Left colon (tissue), 2 donors: ENCODE measurements at regions not wholly inside any gene's neighbourhood (a gene's known extent, or its start where the extent isn't known, plus 50 kb on each side); places are given as distances from the start of the nearest gene placed in this dataset.
A peak's percentile ranks its signal among the peaks of the same experiment; 100 is the strongest.

Experiments used
- ATAC-seq: fragments of 200-7000 bp; cut with Tn5 transposase; one replicate; pipeline ENCODE4 v1.9.1; 2020; ENCODE audit warnings: mild to moderate bottlenecking, moderate library complexity
- DNase-seq, 2 donors: peaks; one replicate each; pipeline ENCODE4 v3.0.0-alpha.2; 2020
- intact Hi-C, 2 donors: fragments of 100-400 bp; cut with DNase I in 1 of 2; cut with micrococcal nuclease in 1 of 2; formaldehyde crosslinking; loops; one replicate each; pipeline versions ENCODE4 v1.11.2 to v1.14.0; 2022; cut with DNase I, micrococcal nuclease
- donor health status: DM: no; HTN: no; CAD: no.
- donor health status: DM: yes; HTN: yes; CAD: no.

DNA sequence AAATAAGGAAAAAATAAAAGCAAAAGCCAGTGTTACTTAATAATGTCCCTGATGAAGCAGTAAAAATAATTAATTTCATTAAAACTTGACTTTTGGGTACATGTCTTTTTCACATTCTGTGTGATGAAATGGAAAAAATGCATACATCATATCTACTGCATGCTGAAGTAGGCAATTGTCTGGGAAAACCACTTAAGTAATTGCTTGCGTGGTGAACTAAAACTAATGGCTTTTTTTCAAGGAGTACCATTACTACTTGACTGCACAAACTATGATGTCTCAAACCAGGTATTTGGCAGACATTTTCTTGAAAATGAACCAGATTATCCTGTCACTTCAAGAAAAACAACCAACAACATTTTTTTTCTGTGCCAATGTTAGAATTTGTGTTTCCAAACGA, 91.3 kb upstream of the AKIRIN2 start:
- intact Hi-C loops, result no loop called here
- DNase-seq (no peak), ATAC-seq (no peak)

GRCh38 chr6:87791982-87792381, 89.9 kb upstream of the AKIRIN2 start:
- intact Hi-C loops, result no loop called here
- no peak for ATAC-seq
- no peak for DNase-seq

DNA sequence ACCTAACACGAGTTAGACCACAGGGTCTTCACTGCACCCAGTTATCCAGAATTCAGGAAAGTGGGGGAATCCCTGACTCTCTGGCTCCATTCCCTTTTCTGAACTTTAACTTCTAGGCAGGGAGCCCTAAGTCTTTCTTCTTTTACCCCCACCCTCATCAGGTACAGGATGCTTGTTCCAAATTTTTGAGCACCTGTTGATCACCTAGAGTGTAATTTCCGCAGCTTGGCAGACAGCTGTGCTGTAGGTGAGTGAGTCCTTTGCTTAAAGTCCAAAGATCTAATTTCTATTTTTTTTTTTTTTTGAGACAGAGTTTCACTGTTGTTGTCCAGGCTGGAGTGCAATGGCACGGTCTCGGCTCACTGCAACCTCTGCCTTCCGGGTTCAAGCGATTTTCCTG, 89.5 kb upstream of the AKIRIN2 start:
- DNase-seq, result no peak
- intact Hi-C loops, result no loop called here
- ATAC-seq, result no peak

- DNase-seq (no peak), ATAC-seq (no peak)
- intact Hi-C loops, result no loop called here
These were observed 89.0 kb upstream of the AKIRIN2 start for GRCh38 chr6:87791029-87791428.

GRCh38 chr6:87789900-87790290, 87.9 kb upstream of the AKIRIN2 start:
- intact Hi-C loops, result no loop called here
- no peak for ATAC-seq
- no peak for DNase-seq

DNA sequence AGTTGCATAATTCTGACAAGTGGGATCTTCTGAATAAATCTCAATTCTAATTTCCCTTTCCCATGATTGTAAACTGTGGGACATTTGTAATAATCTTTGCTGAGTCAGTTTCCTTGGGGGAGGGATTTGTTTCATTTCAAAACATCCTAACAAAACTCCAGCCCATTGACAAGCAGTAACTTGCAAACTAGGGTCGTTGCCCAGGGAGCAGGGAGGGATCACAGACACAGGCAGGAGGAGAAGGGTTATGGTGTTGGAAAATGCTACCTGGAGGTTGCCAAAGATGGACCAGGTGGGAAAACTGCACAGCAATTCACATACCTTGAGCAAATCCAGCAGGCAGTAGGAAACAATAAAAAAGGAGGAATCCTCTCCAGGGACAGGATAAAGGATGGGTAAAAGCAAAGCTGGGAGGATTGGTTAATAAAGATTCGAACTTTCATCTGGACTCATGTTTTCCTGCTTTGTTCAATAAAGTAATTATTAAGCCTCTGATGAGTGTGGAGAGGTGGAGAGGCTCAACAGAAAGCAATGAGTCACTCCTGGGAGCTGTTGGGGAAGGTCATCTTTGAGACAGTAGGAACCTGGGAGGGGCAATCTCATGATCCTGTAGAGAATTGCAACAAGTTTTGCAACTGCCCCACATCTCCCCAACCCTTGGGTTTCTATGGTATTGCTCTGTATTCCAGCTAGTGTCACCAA, 87.3 kb upstream of the AKIRIN2 start:
- ATAC-seq, result no peak
- intact Hi-C loops, result no loop called here
- no peak for DNase-seq

- DNase-seq, result no peak
- intact Hi-C loops, result no loop called here
- no peak for ATAC-seq
These were observed 86.1 kb upstream of the AKIRIN2 start for GRCh38 chr6:87788141-87788540.

DNA sequence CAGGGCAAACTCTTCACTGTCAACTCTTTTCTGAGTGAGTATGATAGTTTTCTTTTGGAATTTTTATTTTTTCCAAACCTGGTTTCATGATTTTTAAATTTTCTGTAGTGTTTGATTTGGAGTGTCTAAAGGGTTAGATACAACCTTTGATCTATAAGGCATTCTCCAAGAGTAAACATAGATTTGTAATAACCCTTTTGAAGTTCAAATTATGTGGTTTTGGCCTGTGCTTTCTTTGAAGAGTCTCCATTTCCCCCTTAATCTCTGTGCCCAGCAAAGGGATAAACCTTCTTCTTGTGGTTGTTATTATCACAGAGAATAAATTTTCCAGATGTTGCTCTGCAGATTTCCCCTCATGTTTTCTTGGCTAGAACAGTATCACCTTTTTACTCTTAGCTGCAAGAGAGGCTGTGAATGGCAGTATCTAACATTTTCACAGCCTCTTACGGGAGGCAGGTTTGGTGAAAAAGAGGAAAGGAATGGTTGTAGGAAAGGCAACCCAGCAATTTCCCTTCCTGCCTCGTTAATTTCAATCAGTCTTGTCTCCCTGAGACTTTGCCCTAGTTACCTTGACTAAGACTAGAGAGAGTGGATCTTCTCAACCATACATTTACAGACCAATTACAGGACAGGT, 83.3 kb upstream of the AKIRIN2 start:
- DNase-seq (no peak), ATAC-seq (no peak)
- intact Hi-C loops, result no loop called here

- DNase-seq (no peak), ATAC-seq (no peak)
- intact Hi-C loops, result no loop called here
These were observed 82.7 kb upstream of the AKIRIN2 start for GRCh38 chr6:87784690-87785089.

- intact Hi-C loops, result no loop called here
- ATAC-seq, result peak; percentile 37
- no peak for DNase-seq
These were observed 82.0 kb upstream of the AKIRIN2 start for GRCh38 chr6:87784051-87784450.

GRCh38 chr6:87779542-87779941, 77.5 kb upstream of the AKIRIN2 start:
- ATAC-seq, result no peak
- intact Hi-C loops, result no loop called here
- DNase-seq, result no peak

GRCh38 chr6:87772597-87773530, 70.8 kb upstream of the AKIRIN2 start:
- ATAC-seq (no peak), DNase-seq (no peak)
- intact Hi-C loops, result no loop called here

DNA sequence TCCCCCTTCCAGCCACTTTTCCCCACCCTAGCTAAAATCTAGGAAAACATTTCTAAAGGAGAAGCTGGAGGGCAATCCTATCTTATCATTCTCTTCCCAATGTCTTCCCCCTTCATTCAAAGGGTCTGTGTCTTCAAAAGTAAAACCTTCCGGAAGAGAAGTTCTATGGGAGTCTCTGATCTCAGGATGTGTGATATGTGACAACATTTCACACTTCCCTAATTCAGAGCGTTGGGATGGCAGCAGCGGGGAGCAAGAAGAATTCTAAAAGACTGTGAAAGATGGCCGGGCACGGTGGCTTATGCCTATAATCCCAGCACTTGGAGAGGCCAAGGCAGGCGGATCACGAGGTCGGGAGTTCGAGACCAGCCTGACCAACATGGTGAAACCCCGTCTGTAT, 65.4 kb upstream of the AKIRIN2 start:
- intact Hi-C loops, result no loop called here
- ATAC-seq (no peak), DNase-seq (no peak)

DNA sequence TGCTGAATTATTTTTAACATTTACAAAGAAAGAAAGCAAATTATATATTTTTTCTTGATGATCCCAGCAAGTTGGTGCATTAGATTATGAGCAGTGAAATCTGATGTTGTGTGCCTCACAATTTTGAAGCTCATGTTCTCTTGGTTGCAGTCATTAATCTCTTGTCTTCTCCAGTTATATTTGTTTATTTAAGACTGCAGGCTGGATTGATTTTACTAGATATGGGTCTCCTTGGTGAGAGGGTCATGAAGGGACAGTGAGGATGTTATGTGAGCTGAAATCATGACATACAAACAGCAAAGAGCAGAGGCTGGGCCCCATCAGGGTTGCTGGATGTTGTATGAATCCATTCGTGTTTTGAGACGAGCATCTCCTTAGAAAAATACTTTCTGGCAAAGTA, 64.2 kb upstream of the AKIRIN2 start:
- DNase-seq (no peak), ATAC-seq (no peak)
- intact Hi-C loops, result no loop called here

GRCh38 chr6:87763901-87764300, 61.9 kb upstream of the AKIRIN2 start:
- ATAC-seq (no peak), DNase-seq (no peak)
- intact Hi-C loops, result no loop called here

DNA sequence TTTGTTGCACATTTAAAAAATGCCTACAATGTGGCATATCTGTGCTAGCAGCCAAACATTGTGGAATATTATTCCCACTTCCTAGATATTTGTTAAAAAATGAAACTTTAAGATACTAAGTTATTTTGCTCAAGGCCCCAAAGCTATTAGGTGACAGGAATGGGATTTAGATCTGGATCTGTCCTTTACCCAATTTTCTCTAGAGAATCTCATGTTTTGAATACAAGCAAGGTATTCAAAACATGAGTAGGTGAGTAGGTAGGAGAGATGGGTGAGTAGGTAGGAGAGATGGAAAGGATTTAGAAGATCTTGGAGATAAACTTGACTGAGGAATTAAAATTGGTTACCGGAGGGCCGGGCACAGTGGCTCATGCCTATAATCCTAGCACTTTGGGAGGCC, 61.2 kb upstream of the AKIRIN2 start:
- intact Hi-C loops, result no loop called here
- DNase-seq (no peak), ATAC-seq (no peak)

- DNase-seq, result no peak
- intact Hi-C loops, result no loop called here
- no peak for ATAC-seq
These were observed 60.1 kb upstream of the AKIRIN2 start for GRCh38 chr6:87762116-87762515.

DNA sequence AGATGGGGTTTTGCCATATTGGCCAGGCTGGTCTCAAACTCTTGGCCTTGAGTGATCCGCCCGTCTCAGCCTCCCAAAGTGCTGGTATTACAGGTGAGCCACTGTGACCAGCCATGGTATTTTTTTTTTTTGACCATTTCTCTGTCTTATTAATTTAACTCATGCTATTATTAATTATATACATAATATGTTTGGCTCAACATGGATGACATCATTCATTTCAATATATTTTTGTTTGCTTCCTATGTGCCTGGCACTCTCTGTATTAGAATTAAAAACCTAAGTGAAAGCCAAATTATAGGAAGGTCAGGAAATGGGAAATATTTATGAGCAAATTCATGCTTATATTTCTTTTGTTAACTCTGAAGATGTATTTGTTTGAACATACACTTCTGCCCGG, 55.8 kb upstream of the AKIRIN2 start:
- ATAC-seq, result no peak
- intact Hi-C loops, result no loop called here
- DNase-seq, result no peak

DNA sequence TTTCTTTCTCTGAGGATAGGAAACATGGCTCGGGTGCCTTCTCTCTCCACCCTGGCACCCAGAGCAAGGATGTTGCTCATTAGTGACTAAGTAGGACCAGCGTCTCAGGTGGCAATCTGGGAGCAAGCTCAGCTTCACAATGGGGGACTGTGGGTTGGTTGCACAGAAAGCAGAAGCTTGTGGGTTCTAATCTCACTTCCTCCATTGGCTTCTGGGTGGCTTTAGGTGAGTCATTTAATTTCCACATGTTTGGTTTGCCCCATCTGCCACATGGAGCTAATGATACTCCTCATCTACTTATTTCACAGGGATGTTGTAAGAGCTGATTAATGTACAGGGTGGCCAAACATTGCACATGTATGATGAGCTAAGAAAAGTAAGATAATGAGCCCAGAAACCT, 54.8 kb upstream of the AKIRIN2 start:
- DNase-seq (peak in 1 of 2 donors; percentile 16), ATAC-seq (no peak)
- intact Hi-C loops, result no loop called here
